Stimulated activated CD4-positive, alpha-beta T cell treated with anti-CD3 and anti-CD28 coated beads, Interleukin-4, amount 100 ng/mL, for 4 hours (primary cell): ENCODE measurements at regions not wholly inside any gene's neighbourhood (a gene's known extent, or its start where the extent isn't known, plus 50 kb on each side); places are given as distances from the start of the nearest gene placed in this dataset.
"Not testable (repeated sequence)": the region's sequence is repeated elsewhere in the genome, so short reads cannot be mapped to it uniquely, and the experiment has no call there.

Experiments
- DNase-seq, 2 experiments: peaks; one replicate each; pipeline ENCODE4 v3.0.0-alpha.2; 2020

GRCh38 chr13:31385540-31385939 is 185.8 kb downstream of the B3GLCT start:
- no peak for DNase-seq

GRCh38 chr13:31394506-31394905 is 194.7 kb downstream of the B3GLCT start:
- DNase-seq, result no peak

- no peak for DNase-seq
Measured at GRCh38 chr13:31395090-31395489, 195.3 kb downstream of the B3GLCT start.

GRCh38 chr13:31399690-31400089 is 199.9 kb downstream of the B3GLCT start:
- no peak for DNase-seq

- DNase-seq, result not testable (repeated sequence)
Measured at GRCh38 chr13:31403711-31404110, 203.9 kb downstream of the B3GLCT start.

GRCh38 chr13:31408927-31409326 is 209.2 kb downstream of the B3GLCT start:
- no peak for DNase-seq

GRCh38 chr13:31409678-31410356 is 210.0 kb downstream of the B3GLCT start:
- DNase-seq, result no peak

- no peak for DNase-seq
Measured at GRCh38 chr13:31413516-31413915, 213.7 kb downstream of the B3GLCT start.

- no peak for DNase-seq
Measured at GRCh38 chr13:31416066-31416465, 216.3 kb downstream of the B3GLCT start.

- DNase-seq, result no peak
Measured at GRCh38 chr13:31418186-31418585, 218.4 kb downstream of the B3GLCT start.

GRCh38 chr13:31421756-31422155 is 222.0 kb downstream of the B3GLCT start:
- no peak for DNase-seq

GRCh38 chr13:31424130-31424729 is 224.5 kb downstream of the B3GLCT start:
- peak; percentile 29 to 30 for DNase-seq

GRCh38 chr13:31426395-31426794 is 226.6 kb downstream of the B3GLCT start:
- DNase-seq, result no peak

GRCh38 chr13:31427151-31428100 is 227.7 kb downstream of the B3GLCT start:
- no peak for DNase-seq

GRCh38 chr13:31431722-31432137 is 232.0 kb downstream of the B3GLCT start:
- peak in 1 of 2 experiments; percentile 28 for DNase-seq

- DNase-seq, result no peak
Measured at GRCh38 chr13:31433207-31433606, 233.4 kb downstream of the B3GLCT start.

- DNase-seq, result no peak
Measured at GRCh38 chr13:31433746-31434145, 234.0 kb downstream of the B3GLCT start.

GRCh38 chr13:31434613-31435012 is 234.8 kb downstream of the B3GLCT start:
- no peak for DNase-seq

GRCh38 chr13:31435536-31435935 is 235.8 kb downstream of the B3GLCT start:
- no peak for DNase-seq

- no peak for DNase-seq
Measured at GRCh38 chr13:31436478-31436877, 236.7 kb downstream of the B3GLCT start.

- DNase-seq, result no peak
Measured at GRCh38 chr13:31437975-31438374, 238.2 kb downstream of the B3GLCT start.

- DNase-seq, result no peak
Measured at GRCh38 chr13:31440132-31440531, 240.4 kb downstream of the B3GLCT start.

GRCh38 chr13:31441800-31442510 is 242.2 kb downstream of the B3GLCT start:
- no peak for DNase-seq
